Vagina (tissue), 2 donors: ENCODE measurements at regions not wholly inside any gene's neighbourhood (a gene's known extent, or its start where the extent isn't known, plus 50 kb on each side); places are given as distances from the start of the nearest gene placed in this dataset.

Experiments
- DNase-seq, 2 donors: peaks; one replicate each; pipeline ENCODE4 v3.0.0-alpha.2; 2017; ENCODE audit errors: extremely low spot score in 2 of 2
- H3K27ac ChIP-seq: fragments of 200-600 bp; sonication (generic); one replicate; pipeline ENCODE4 v1.5.1; 2019
- H3K27me3 ChIP-seq: fragments of 200-600 bp; sonication (generic); one replicate; pipeline ENCODE4 v1.5.1; 2019
- H3K36me3 ChIP-seq, 2 donors: fragments of 200-600 bp; sonication (generic); one replicate each; pipeline ENCODE4 v1.5.1; 2017 to 2019
- H3K4me1 ChIP-seq: fragments of 200-600 bp; sonication (generic); one replicate; pipeline ENCODE4 v1.5.1; 2019
- H3K4me3 ChIP-seq, 2 donors: fragments of 200-600 bp; sonication (generic); 1 replicate in 1 of 2; 2 replicates in 1 of 2; pipeline ENCODE4 v1.5.1; 2016 to 2019
- H3K9me3 ChIP-seq: fragments of 200-600 bp; sonication (generic); one replicate; pipeline ENCODE4 v1.5.1; 2019
- CTCF ChIP-seq, 3 experiments: fragments of 450-650 bp in 2 of 3; fragments of 200-600 bp in 1 of 3; sonication (generic) in 1 of 3; IDR thresholded peaks; one replicate each; pipeline ENCODE4 v1.5.1; 2017 to 2019; ENCODE audit warnings: antibody characterized with exemption in 3 of 3, mild to moderate bottlenecking in 2 of 3, moderate library complexity in 2 of 3
- POLR2A ChIP-seq, 2 donors: fragments of 450-650 bp; IDR thresholded peaks; one replicate each; pipeline ENCODE4 v1.6.1; 2017; ENCODE audit warnings: antibody characterized with exemption in 2 of 2, mild to moderate bottlenecking in 2 of 2, moderate library complexity in 2 of 2
- POLR2AphosphoS5 ChIP-seq, 2 donors: sonication (generic); formaldehyde crosslinking; IDR thresholded peaks; one replicate each; pipeline ENCODE4 v1.9.0; 2017; ENCODE audit warnings: antibody characterized with exemption in 2 of 2, mild to moderate bottlenecking in 2 of 2, low read depth in 1 of 2; ENCODE audit not compliant: insufficient read depth in 1 of 2
- intact Hi-C: fragments of 100-400 bp; cut with DNase I; formaldehyde crosslinking; loops from one replicate; pipeline ENCODE4 v1.15.1; 2023

DNA sequence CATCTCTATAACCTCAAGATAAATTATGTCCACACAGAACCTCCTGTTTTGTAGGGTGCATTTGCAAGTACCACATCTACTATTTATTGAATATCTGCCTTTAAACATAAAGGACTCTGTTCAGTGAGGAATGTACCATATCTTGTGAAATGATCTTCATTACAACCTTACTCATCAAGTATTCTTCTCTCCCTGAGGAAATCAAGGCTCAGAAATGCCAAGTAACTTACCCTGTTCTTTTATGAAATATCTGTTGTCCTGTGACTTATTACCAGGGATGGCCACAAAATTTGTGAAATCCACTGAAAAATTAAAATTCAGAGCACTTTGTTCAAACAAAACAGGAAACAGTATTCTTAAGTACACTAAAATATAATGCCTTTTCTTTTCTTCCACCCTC lies 366.7 kb downstream of the GALC start:
- H3K9me3 ChIP-seq, result no peaks in the 10 kb centered on the region
- intact Hi-C loops, result no loop called here
- no peaks in the 10 kb centered on the region for H3K36me3 ChIP-seq
- H3K27me3 ChIP-seq, result no peaks in the 10 kb centered on the region
- H3K4me1 ChIP-seq, result no peaks in the 10 kb centered on the region
- H3K27ac ChIP-seq, result no peak overlapping the region
- no peak overlapping the region for H3K4me3 ChIP-seq
- TF ChIP-seq POLR2A (IDR thresholded peaks at IDR 0.05) (no peak), POLR2AphosphoS5 (IDR thresholded peaks at IDR 0.05; ENCODE audit: insufficient read depth in 1 of 2, low read depth in 1 of 2) (no peak), CTCF (IDR thresholded peaks at IDR 0.05) (no peak)
- DNase-seq, result no peak

- Histone ChIP-seq H3K36me3 (no peaks in the 10 kb centered on the region), H3K9me3 (no peaks in the 10 kb centered on the region), H3K4me1 (no peaks in the 10 kb centered on the region), H3K27me3 (no peaks in the 10 kb centered on the region), H3K4me3 (no peak overlapping the region), H3K27ac (no peak overlapping the region)
- no peak for DNase-seq
- no peak for TF ChIP-seq POLR2A (IDR thresholded peaks at IDR 0.05)
- TF ChIP-seq CTCF (IDR thresholded peaks at IDR 0.05), result no peak
- no peak for TF ChIP-seq POLR2AphosphoS5 (IDR thresholded peaks at IDR 0.05; ENCODE audit: insufficient read depth in 1 of 2, low read depth in 1 of 2)
- intact Hi-C loops, result no loop called here
These were observed 369.4 kb downstream of the GALC start for GRCh38 chr14:87623616-87624015.

- no peak for DNase-seq
- no peak for TF ChIP-seq CTCF (IDR thresholded peaks at IDR 0.05)
- no peak overlapping the region for H3K27ac ChIP-seq
- no peaks in the 10 kb centered on the region for H3K27me3 ChIP-seq
- H3K4me3 ChIP-seq, result no peak overlapping the region
- H3K4me1 ChIP-seq, result no peaks in the 10 kb centered on the region
- H3K36me3 ChIP-seq, result no peaks in the 10 kb centered on the region
- H3K9me3 ChIP-seq, result no peaks in the 10 kb centered on the region
- intact Hi-C loops, result no loop called here
These were observed 375.9 kb downstream of the GALC start for GRCh38 chr14:87617079-87617478.

- no peaks in the 10 kb centered on the region for H3K4me1 ChIP-seq
- DNase-seq, result no peak
- H3K27ac ChIP-seq, result no peak overlapping the region
- H3K36me3 ChIP-seq, result no peaks in the 10 kb centered on the region
- no peaks in the 10 kb centered on the region for H3K27me3 ChIP-seq
- TF ChIP-seq CTCF (IDR thresholded peaks at IDR 0.05) (peak in 2 of 3 experiments; percentile 46 to 58), POLR2AphosphoS5 (IDR thresholded peaks at IDR 0.05; ENCODE audit: insufficient read depth in 1 of 2, low read depth in 1 of 2) (no peak), POLR2A (IDR thresholded peaks at IDR 0.05) (no peak)
- no peaks in the 10 kb centered on the region for H3K9me3 ChIP-seq
- intact Hi-C loops, result no loop called here
- H3K4me3 ChIP-seq, result no peak overlapping the region
These were observed 376.9 kb downstream of the GALC start for GRCh38 chr14:87615822-87616679.

DNA sequence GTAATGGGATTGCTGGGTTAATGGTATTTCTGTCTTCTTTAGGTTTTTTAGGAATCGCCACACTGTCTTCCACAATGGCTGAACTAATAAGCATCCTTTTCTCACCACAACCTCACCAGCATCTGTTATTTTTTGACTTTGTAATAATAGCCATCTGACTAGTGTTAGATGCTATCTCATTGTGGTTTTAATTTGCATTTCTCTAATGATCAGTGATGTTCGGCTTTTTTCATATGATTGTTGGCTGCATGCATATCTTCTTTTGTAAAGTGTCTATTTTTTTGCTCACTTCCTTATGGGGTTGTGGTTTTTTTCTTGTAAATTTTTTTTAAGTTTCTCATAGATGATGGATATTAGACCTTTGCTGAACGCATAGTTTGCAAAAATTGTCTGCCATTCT lies 377.9 kb downstream of the GALC start:
- H3K36me3 ChIP-seq, result no peaks in the 10 kb centered on the region
- TF ChIP-seq POLR2AphosphoS5 (IDR thresholded peaks at IDR 0.05; ENCODE audit: insufficient read depth in 1 of 2, low read depth in 1 of 2), result no peak
- no peak for TF ChIP-seq POLR2A (IDR thresholded peaks at IDR 0.05)
- TF ChIP-seq CTCF (IDR thresholded peaks at IDR 0.05), result no peak
- H3K4me1 ChIP-seq, result no peaks in the 10 kb centered on the region
- intact Hi-C loops, result no loop called here
- no peak overlapping the region for H3K4me3 ChIP-seq
- no peak overlapping the region for H3K27ac ChIP-seq
- H3K27me3 ChIP-seq, result no peaks in the 10 kb centered on the region
- no peaks in the 10 kb centered on the region for H3K9me3 ChIP-seq
- no peak for DNase-seq
